Liver (tissue), 3 donors: ENCODE measurements at regions not wholly inside any gene's neighbourhood (a gene's known extent, or its start where the extent isn't known, plus 50 kb on each side); places are given as distances from the start of the nearest gene placed in this dataset.

Source experiments
- ATF3 ChIP-seq: IDR thresholded peaks from 2 replicates; pipeline ENCODE4 v1.6.1; 2016; ENCODE audit warnings: antibody characterized with exemption
- CTCF ChIP-seq: fragments of 150-350 bp; IDR thresholded peaks from 2 replicates; pipeline ENCODE4 v1.5.1; 2017; ENCODE audit warnings: improper control_type of control experiment, low read depth, low read length; ENCODE audit not compliant: missing input control
- EGR1 ChIP-seq, 2 donors: IDR thresholded peaks; 2 replicates each; pipeline ENCODE4 v1.6.1; 2016 to 2018; ENCODE audit warnings: antibody characterized with exemption in 2 of 2, low read depth in 2 of 2
- FOXA1 ChIP-seq: IDR thresholded peaks from 2 replicates; pipeline ENCODE4 v1.6.1; 2016; ENCODE audit warnings: antibody characterized with exemption
- HNF4G ChIP-seq: IDR thresholded peaks from 2 replicates; pipeline ENCODE4 v1.6.1; 2016; ENCODE audit warnings: antibody characterized with exemption
- JUND ChIP-seq, 2 donors: IDR thresholded peaks; 2 replicates each; pipeline ENCODE4 v1.6.1; 2016; ENCODE audit warnings: antibody characterized with exemption in 2 of 2
- MAX ChIP-seq: IDR thresholded peaks from 2 replicates; pipeline ENCODE4 v1.6.1; 2016; ENCODE audit warnings: antibody characterized with exemption
- NR2F2 ChIP-seq: IDR thresholded peaks from 2 replicates; pipeline ENCODE4 v1.6.1; 2016; ENCODE audit warnings: antibody characterized with exemption
- RAD21 ChIP-seq, 2 donors: IDR thresholded peaks; 2 replicates each; pipeline ENCODE4 v1.6.1; 2016; ENCODE audit warnings: antibody characterized with exemption in 2 of 2, mild to moderate bottlenecking in 2 of 2
- SP1 ChIP-seq: IDR thresholded peaks from 2 replicates; pipeline ENCODE4 v1.6.1; 2018; ENCODE audit warnings: antibody characterized with exemption, mild to moderate bottlenecking
- TAF1 ChIP-seq: conservative IDR thresholded peaks from 2 replicates; pipeline ENCODE4 v1.6.1; 2016; ENCODE audit warnings: antibody characterized with exemption, mild to moderate bottlenecking
- YY1 ChIP-seq: IDR thresholded peaks from 2 replicates; pipeline ENCODE4 v1.6.1; 2016; ENCODE audit warnings: antibody characterized with exemption, mild to moderate bottlenecking
- ZBTB33 ChIP-seq: IDR thresholded peaks from 2 replicates; pipeline ENCODE4 v1.6.1; 2016; ENCODE audit warnings: antibody characterized with exemption
- TF ChIP-seq, protein P1 (sequence below): IDR thresholded peaks from 2 replicates; pipeline ENCODE4 v1.6.1; 2016; ENCODE audit warnings: antibody characterized with exemption, mild to moderate bottlenecking
- donor health status: healthy.
- donor health status: healthy.

- TF ChIP-seq CTCF (no peak), SP1 (no peak), ZBTB33 (no peak), JUND (IDR thresholded peaks at IDR 0.05) (no peak), MAX (no peak), RAD21 (IDR thresholded peaks at IDR 0.05) (peak in 1 of 2 donors; percentile 13), YY1 (no peak), HNF4G (no peak), ATF3 (no peak), FOXA1 (no peak), NR2F2 (peak; percentile 60), EGR1 (IDR thresholded peaks at IDR 0.05; ENCODE audit: low read depth in 2 of 2) (no peak), TAF1 (no peak)
- TF ChIP-seq, protein P1, sequence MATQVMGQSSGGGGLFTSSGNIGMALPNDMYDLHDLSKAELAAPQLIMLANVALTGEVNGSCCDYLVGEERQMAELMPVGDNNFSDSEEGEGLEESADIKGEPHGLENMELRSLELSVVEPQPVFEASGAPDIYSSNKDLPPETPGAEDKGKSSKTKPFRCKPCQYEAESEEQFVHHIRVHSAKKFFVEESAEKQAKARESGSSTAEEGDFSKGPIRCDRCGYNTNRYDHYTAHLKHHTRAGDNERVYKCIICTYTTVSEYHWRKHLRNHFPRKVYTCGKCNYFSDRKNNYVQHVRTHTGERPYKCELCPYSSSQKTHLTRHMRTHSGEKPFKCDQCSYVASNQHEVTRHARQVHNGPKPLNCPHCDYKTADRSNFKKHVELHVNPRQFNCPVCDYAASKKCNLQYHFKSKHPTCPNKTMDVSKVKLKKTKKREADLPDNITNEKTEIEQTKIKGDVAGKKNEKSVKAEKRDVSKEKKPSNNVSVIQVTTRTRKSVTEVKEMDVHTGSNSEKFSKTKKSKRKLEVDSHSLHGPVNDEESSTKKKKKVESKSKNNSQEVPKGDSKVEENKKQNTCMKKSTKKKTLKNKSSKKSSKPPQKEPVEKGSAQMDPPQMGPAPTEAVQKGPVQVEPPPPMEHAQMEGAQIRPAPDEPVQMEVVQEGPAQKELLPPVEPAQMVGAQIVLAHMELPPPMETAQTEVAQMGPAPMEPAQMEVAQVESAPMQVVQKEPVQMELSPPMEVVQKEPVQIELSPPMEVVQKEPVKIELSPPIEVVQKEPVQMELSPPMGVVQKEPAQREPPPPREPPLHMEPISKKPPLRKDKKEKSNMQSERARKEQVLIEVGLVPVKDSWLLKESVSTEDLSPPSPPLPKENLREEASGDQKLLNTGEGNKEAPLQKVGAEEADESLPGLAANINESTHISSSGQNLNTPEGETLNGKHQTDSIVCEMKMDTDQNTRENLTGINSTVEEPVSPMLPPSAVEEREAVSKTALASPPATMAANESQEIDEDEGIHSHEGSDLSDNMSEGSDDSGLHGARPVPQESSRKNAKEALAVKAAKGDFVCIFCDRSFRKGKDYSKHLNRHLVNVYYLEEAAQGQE = no peak
Observed at GRCh38 chr2:23041443-23041842, 343.5 kb upstream of the KLHL29 start.
